ENCODE measurements at regions not wholly inside any gene's neighbourhood (a gene's known extent, or its start where the extent isn't known, plus 50 kb on each side); places are given as distances from the start of the nearest gene placed in this dataset.
"Not testable (repeated sequence)": the region's sequence is repeated elsewhere in the genome, so short reads cannot be mapped to it uniquely, and the experiment has no call there.

GRCh38 chr12:75739098-75739497 is 227.7 kb upstream of the KRR1 start:
- H3K4me1 ChIP-seq (ENCODE audit: control insufficient read depth in 1 of 2, insufficient read depth in 2 of 2, low read depth in 1 of 2, low read length in 1 of 2); H4K20me1 ChIP-seq (ENCODE audit: insufficient read depth); H3K4me2 ChIP-seq; H3F3A ChIP-seq (replicated peaks; ENCODE audit: insufficient read depth); POLR2A ChIA-PET; H3K9ac ChIP-seq; H3K9me3 ChIP-seq; H3K9me2 ChIP-seq; H3K36me3 ChIP-seq (replicated peaks in 1 of 2; ENCODE audit: control insufficient read depth in 1 of 2, insufficient read depth in 2 of 2, low read length in 1 of 2); H3K79me2 ChIP-seq (ENCODE audit: insufficient read depth); H3K27ac ChIP-seq (ENCODE audit: low read depth in 2 of 2, low read length in 1 of 2); DNase-seq; H3K4me3 ChIP-seq (ENCODE audit: low read depth in 2 of 2, low read length in 1 of 2); H3K27me3 ChIP-seq (ENCODE audit: insufficient read depth); H2AFZ ChIP-seq (ENCODE audit: low read depth): not testable (repeated sequence)
- CTCF ChIA-PET = interaction anchor here (1.1 kb wide), 1 partner anchor 10 kb away, joined by 3 read pairs; no protein-coding TSS in a partner anchor
- WGBS (ENCODE audit: low lambda C conversion rate) = 92% methylated on average over 2 of the region's 2 CpGs

- no peak overlapping the region for H3K4me2 ChIP-seq
- TF ChIP-seq NFIC (IDR thresholded peaks at IDR 0.05; ENCODE audit: borderline replicate concordance) (no peak), MEF2A (IDR thresholded peaks at IDR 0.05; ENCODE audit: borderline replicate concordance, low read depth) (no peak), FOSL2 (IDR thresholded peaks at IDR 0.05; ENCODE audit: borderline replicate concordance, low read depth) (no peak), IRF3 (IDR thresholded peaks at IDR 0.05; ENCODE audit: low read depth, low read length) (no peak), TCF12 (IDR thresholded peaks at IDR 0.05) (no peak), MXI1 (IDR thresholded peaks at IDR 0.05; ENCODE audit: low read depth, low read length) (no peak), FOXJ3 (CRISPR knock-in tag; IDR thresholded peaks at IDR 0.05) (no peak), MAX (IDR thresholded peaks at IDR 0.05; ENCODE audit: low read depth) (no peak), RFX5 (IDR thresholded peaks at IDR 0.05; ENCODE audit: low read length) (no peak), USF1 (IDR thresholded peaks at IDR 0.05; ENCODE audit: borderline replicate concordance, low read depth) (no peak), TAF1 (IDR thresholded peaks at IDR 0.05; ENCODE audit: borderline replicate concordance, low read depth, low read length) (no peak), SMC3 (IDR thresholded peaks at IDR 0.05; ENCODE audit: low read depth, low read length) (no peak), RXRA (IDR thresholded peaks at IDR 0.05; ENCODE audit: borderline replicate concordance, low read depth) (no peak), PBX3 (IDR thresholded peaks at IDR 0.05) (no peak), SIN3A (IDR thresholded peaks at IDR 0.05; ENCODE audit: borderline replicate concordance, low read depth, low read length) (no peak)
- H2AFZ ChIP-seq (ENCODE audit: low read depth) = no peak overlapping the region
- no peak overlapping the region for H3K27ac ChIP-seq (ENCODE audit: low read depth in 2 of 2, low read length in 1 of 2)
- no peak overlapping the region for H3K9ac ChIP-seq
- H3K36me3 ChIP-seq (replicated peaks in 1 of 2; ENCODE audit: control insufficient read depth in 1 of 2, insufficient read depth in 2 of 2, low read length in 1 of 2) = no peaks in the 10 kb centered on the region
- ChIA-PET CTCF (interaction anchor here (1.1 kb wide), 1 partner anchor 11 kb away, joined by 3 read pairs; no protein-coding TSS in a partner anchor), POLR2A (no interaction called here)
- no peak for DNase-seq
- no peaks in the 10 kb centered on the region for H3K4me1 ChIP-seq (ENCODE audit: control insufficient read depth in 1 of 2, insufficient read depth in 2 of 2, low read depth in 1 of 2, low read length in 1 of 2)
- WGBS (ENCODE audit: low lambda C conversion rate) = 61% methylated on average over 2 of the region's 2 CpGs
- H3K9me2 ChIP-seq = no peaks in the 10 kb centered on the region
- no peaks in the 10 kb centered on the region for H3K27me3 ChIP-seq (ENCODE audit: insufficient read depth)
- H3F3A ChIP-seq (replicated peaks; ENCODE audit: insufficient read depth) = no peaks in the 10 kb centered on the region
- no peaks in the 10 kb centered on the region for H4K20me1 ChIP-seq (ENCODE audit: insufficient read depth)
- H3K9me3 ChIP-seq = no peaks in the 10 kb centered on the region
- no peak overlapping the region for H3K4me3 ChIP-seq (ENCODE audit: low read depth in 2 of 2, low read length in 1 of 2)
- no peaks in the 10 kb centered on the region for H3K79me2 ChIP-seq (ENCODE audit: insufficient read depth)
Measured at GRCh38 chr12:75738486-75738885, 227.1 kb upstream of the KRR1 start.
